ENCODE measurements at regions not wholly inside any gene's neighbourhood (a gene's known extent, or its start where the extent isn't known, plus 50 kb on each side); places are given as distances from the start of the nearest gene placed in this dataset.

GRCh38 chr12:5318874-5319273, 113.0 kb upstream of the NTF3 start:
- intact Hi-C loops (cut with micrococcal nuclease): no loop called here
- Mint-ChIP-seq H3K4me3 (no peak overlapping the region), H3K36me3 (no peaks in the 10 kb centered on the region), H3K9me3 (peaks cover 6 to 24% (median 9%) of the 10 kb centered on the region in 7 donors), H3K4me1 (no peaks in the 10 kb centered on the region), H3K27me3 (ENCODE audit: low read depth in 3 of 3) (peaks cover 0 to 2% (median 0%) of the 10 kb centered on the region in 3 donors), H3K27ac (no peak overlapping the region)
- Histone ChIP-seq H3K27ac (ENCODE audit: low read depth in 1 of 2, low read length in 2 of 2) (no peak overlapping the region), H3K4me2 (replicated peaks; ENCODE audit: extremely low read depth, low read length, poor library complexity, severe bottlenecking) (no peak overlapping the region), H3K9me3 (replicated peaks in 1 of 2; ENCODE audit: control insufficient read depth in 1 of 2, insufficient read depth in 1 of 2, low read length in 2 of 2) (peaks cover 0 to 6% of the 10 kb centered on the region in 2 donors), H3K9ac (ENCODE audit: insufficient read depth, low read length, poor library complexity, severe bottlenecking) (no peak overlapping the region), H3K79me2 (ENCODE audit: insufficient read depth, low read length) (no peaks in the 10 kb centered on the region), H2AFZ (ENCODE audit: insufficient read depth, low read depth, low read length, poor library complexity, severe bottlenecking) (no peak overlapping the region), H3K4me3 (replicated peaks in 1 of 3; ENCODE audit: low read depth in 2 of 3, low read length in 3 of 3) (no peak overlapping the region), H3K27me3 (ENCODE audit: control insufficient read depth in 2 of 2, insufficient read depth in 2 of 2, low read length in 2 of 2) (no peaks in the 10 kb centered on the region), H3K4me1 (ENCODE audit: control insufficient read depth in 1 of 2, insufficient read depth in 2 of 2, low read length in 2 of 2) (no peaks in the 10 kb centered on the region), H3K36me3 (replicated peaks in 1 of 2; ENCODE audit: control insufficient read depth in 1 of 2, insufficient read depth in 2 of 2, low read length in 2 of 2) (no peaks in the 10 kb centered on the region), H4K20me1 (ENCODE audit: insufficient read depth, low read length) (no peaks in the 10 kb centered on the region)
- TF ChIP-seq CTCF (IDR thresholded peaks at IDR 0.05): no peak
- DNase-seq: no peak

GRCh38 chr12:5328669-5329517, 103.0 kb upstream of the NTF3 start:
- H3K27me3 ChIP-seq (ENCODE audit: control insufficient read depth in 2 of 2, insufficient read depth in 2 of 2, low read length in 2 of 2): no peaks in the 10 kb centered on the region
- no peak overlapping the region for H2AFZ ChIP-seq (ENCODE audit: insufficient read depth, low read depth, low read length, poor library complexity, severe bottlenecking)
- Mint-ChIP-seq H3K27me3 (ENCODE audit: low read depth in 3 of 3) (peaks cover 0 to 2% (median 2%) of the 10 kb centered on the region in 3 donors), H3K27ac (no peak overlapping the region), H3K4me3 (no peak overlapping the region), H3K4me1 (no peaks in the 10 kb centered on the region), H3K36me3 (no peaks in the 10 kb centered on the region), H3K9me3 (peaks cover 0 to 10% (median 3%) of the 10 kb centered on the region in 7 donors)
- H3K4me1 ChIP-seq (ENCODE audit: control insufficient read depth in 1 of 2, insufficient read depth in 2 of 2, low read length in 2 of 2): no peaks in the 10 kb centered on the region
- no peak overlapping the region for H3K9ac ChIP-seq (ENCODE audit: insufficient read depth, low read length, poor library complexity, severe bottlenecking)
- intact Hi-C loops (cut with micrococcal nuclease): no loop called here
- no peak overlapping the region for H3K4me2 ChIP-seq (replicated peaks; ENCODE audit: extremely low read depth, low read length, poor library complexity, severe bottlenecking)
- 87% methylated on average over 6 of the region's 7 CpGs for WGBS (ENCODE audit: insufficient coverage)
- H3K9me3 ChIP-seq (replicated peaks in 1 of 2; ENCODE audit: control insufficient read depth in 1 of 2, insufficient read depth in 1 of 2, low read length in 2 of 2): no peaks in the 10 kb centered on the region
- H3K79me2 ChIP-seq (ENCODE audit: insufficient read depth, low read length): no peaks in the 10 kb centered on the region
- no peak overlapping the region for H3K27ac ChIP-seq (ENCODE audit: low read depth in 1 of 2, low read length in 2 of 2)
- no peak for TF ChIP-seq CTCF (IDR thresholded peaks at IDR 0.05)
- DNase-seq: no peak
- no peaks in the 10 kb centered on the region for H3K36me3 ChIP-seq (replicated peaks in 1 of 2; ENCODE audit: control insufficient read depth in 1 of 2, insufficient read depth in 2 of 2, low read length in 2 of 2)
- no peaks in the 10 kb centered on the region for H4K20me1 ChIP-seq (ENCODE audit: insufficient read depth, low read length)
- no peak overlapping the region for H3K4me3 ChIP-seq (replicated peaks in 1 of 3; ENCODE audit: low read depth in 2 of 3, low read length in 3 of 3)
